HG03097 (cell line): ENCODE measurements at regions not wholly inside any gene's neighbourhood (a gene's known extent, or its start where the extent isn't known, plus 50 kb on each side); places are given as distances from the start of the nearest gene placed in this dataset.
"Not testable (repeated sequence)": the region's sequence is repeated elsewhere in the genome, so short reads cannot be mapped to it uniquely, and the experiment has no call there.

Experiments
- ATAC-seq: cut with Tn5 transposase; IDR thresholded peaks from one replicate; pipeline ENCODE4 v1.9.1; 2021; ENCODE audit not compliant: unreplicated experiment, low FRiP score

GRCh38 chr6:112502351-112503090 is 155.4 kb downstream of the RFPL4B start:
- ATAC-seq: no peak

- ATAC-seq: no peak
These were observed 156.0 kb downstream of the RFPL4B start for GRCh38 chr6:112503091-112503596.

DNA sequence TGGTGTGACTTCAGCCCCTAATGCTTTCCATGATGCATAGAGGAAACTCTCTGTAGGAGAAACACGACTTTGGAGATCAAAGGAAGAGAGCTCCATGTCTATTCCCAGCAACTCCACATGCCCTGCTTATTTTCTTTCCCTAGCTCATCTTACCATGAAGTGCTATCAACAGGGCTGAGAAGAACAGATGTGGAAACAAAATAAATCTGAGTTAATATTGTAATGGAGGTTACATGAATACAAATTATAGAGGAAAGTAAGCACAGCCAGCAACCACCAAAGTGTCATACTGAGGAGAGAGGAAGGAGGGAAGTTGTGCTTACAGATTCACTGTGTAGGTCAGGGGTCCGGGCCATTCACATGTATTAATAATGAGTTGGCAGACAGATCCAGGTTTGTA is 157.5 kb downstream of the RFPL4B start:
- ATAC-seq: no peak

DNA sequence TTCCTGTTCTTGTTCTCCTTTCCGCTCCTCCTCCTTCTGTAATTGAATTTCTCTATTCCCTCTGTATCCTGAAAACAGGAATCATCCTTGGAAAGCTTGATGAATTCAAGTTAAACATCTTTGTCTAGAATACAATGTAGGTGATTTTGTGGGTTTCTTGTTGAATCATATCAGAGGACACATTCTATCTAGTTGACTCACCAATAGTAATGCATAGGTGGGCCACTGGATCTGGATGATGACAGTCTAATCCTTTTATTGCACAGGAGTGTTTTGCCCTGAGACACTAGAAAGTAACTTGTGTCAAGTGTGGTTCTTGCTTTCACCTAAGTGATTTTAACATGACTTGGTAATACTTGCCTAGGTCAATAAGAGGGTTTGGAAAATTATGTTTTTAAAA is 164.3 kb downstream of the RFPL4B start:
- ATAC-seq: no peak

GRCh38 chr6:112513175-112513574 is 166.0 kb downstream of the RFPL4B start:
- ATAC-seq: no peak

GRCh38 chr6:112522587-112522986 is 175.5 kb downstream of the RFPL4B start:
- no peak for ATAC-seq

GRCh38 chr6:112524071-112524470 is 176.9 kb downstream of the RFPL4B start:
- no peak for ATAC-seq

- ATAC-seq: no peak
These were observed 178.6 kb downstream of the RFPL4B start for GRCh38 chr6:112525749-112526148.

DNA sequence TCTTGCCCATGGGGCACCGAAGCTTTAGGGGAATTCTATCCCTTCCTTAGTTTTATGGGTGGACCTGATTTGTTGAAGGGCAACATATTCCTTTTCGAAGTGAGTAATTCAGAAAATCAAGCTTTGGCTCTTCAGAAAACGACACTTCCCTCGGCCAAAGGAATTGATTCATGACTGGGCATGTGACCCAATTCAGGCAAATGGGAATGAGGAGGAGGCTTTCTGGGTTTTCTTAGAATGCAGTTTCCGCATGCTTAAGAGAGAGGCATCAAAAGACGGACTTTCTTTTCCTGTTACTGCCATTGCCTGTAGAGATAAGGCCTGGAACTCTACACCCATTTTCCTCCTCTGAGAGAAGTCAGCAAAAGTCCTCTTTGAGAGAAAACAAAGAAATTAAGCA is 179.5 kb downstream of the RFPL4B start:
- ATAC-seq: no peak

GRCh38 chr6:112528306-112528705 is 181.2 kb downstream of the RFPL4B start:
- not testable (repeated sequence) for ATAC-seq

DNA sequence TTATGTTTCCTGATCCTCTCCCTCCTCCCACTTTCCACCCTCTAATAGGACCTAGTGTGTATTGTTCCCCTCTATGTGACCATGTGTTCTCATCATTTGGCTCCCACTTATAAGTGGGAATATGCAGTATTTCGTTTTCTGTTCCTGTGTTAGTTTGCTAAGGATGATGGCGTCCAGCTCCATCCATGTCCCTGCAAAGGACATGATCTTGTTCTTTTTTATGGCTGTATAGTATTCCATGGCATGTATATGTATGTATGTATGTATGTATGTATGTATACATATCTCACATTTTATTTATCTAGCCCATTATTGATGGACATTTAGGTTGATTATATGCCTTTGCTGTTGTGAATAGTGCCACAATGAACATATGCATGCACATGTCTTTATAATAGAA is 188.7 kb downstream of the RFPL4B start:
- ATAC-seq: no peak

GRCh38 chr6:112539355-112539754 is 192.2 kb downstream of the RFPL4B start:
- no peak for ATAC-seq

GRCh38 chr6:112541847-112542246 is 194.7 kb downstream of the RFPL4B start:
- ATAC-seq: not testable (repeated sequence)

- not testable (repeated sequence) for ATAC-seq
These were observed 200.4 kb downstream of the RFPL4B start for GRCh38 chr6:112547321-112548085.

DNA sequence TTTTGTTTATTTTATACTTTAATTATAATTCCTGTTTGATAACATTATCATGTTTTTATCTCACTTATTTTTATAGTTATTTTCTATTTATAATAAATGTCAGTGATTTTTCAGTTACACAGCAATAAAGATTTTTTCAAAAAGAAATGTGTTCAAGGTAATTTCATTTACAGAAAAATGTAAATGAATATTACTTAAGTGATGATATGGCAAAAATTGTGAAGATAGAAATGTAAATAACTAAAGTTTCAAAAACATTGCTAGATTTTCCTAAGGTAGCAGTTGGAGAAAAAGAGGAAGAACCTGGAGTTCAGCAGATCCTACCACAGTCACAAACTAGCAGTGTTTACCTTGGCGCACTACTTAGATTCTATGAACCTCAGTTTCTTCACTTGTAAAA is 202.6 kb downstream of the RFPL4B start:
- no peak for ATAC-seq

DNA sequence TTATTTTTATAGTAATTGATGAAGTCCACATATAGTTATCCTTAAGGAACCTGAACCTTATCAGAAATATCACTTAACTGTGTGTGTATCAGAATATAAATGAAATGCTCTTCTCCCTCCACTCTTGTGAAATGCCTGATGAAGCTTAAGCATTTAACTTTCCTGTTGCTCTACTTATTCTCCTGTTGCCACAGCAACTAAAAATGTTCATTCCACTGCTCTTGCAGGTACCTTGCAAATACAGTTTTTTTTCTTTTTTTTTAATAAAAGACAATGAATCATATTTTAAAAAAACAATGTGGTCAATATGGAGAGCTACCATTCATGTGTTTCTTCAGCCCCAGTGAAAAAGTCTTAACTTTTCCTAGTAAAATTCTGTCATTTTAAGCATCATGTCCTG is 210.3 kb downstream of the RFPL4B start:
- no peak for ATAC-seq

- ATAC-seq: no peak
These were observed 210.8 kb downstream of the RFPL4B start for GRCh38 chr6:112557961-112558360.

DNA sequence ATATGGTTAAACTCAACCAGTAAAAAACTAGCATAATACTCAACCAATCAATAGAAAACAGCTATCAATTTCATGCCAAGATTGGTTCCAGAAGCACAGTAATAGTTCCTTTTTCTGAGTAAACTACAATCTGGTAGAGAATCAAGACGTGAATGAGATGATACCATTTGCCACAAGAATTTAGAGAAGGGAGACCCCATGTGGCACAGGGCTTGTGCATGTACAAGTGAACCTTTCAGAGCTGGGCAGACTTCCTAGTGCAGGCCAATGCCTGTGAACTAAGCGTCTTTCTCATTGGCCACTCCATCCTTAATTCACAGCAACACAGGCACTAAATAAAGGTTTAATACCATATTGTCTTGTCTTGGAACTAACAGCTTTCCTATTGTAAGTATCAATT is 213.5 kb downstream of the RFPL4B start:
- no peak for ATAC-seq

GRCh38 chr6:112562301-112563231 is 215.4 kb downstream of the RFPL4B start:
- ATAC-seq: no peak

- ATAC-seq: no peak
These were observed 216.2 kb downstream of the RFPL4B start for GRCh38 chr6:112563368-112563767.

- no peak for ATAC-seq
These were observed 220.9 kb downstream of the RFPL4B start for GRCh38 chr6:112568066-112568465.
